HepG2 (cell line): ENCODE measurements at regions not wholly inside any gene's neighbourhood (a gene's known extent, or its start where the extent isn't known, plus 50 kb on each side); places are given as distances from the start of the nearest gene placed in this dataset.

ENCODE experiments used
- ARID5B ChIP-seq: IDR thresholded peaks from 2 replicates; pipeline ENCODE4 v1.4.0; 2020; ENCODE audit warnings: mild to moderate bottlenecking, missing genetic modification reagents
- ARNT ChIP-seq: fragments of 450-650 bp; IDR thresholded peaks from 2 replicates; pipeline ENCODE4 v1.6.1; 2017
- CEBPZ ChIP-seq: IDR thresholded peaks from 2 replicates; pipeline ENCODE4 v1.6.1; 2012; ENCODE audit warnings: low read length, improper control_type of control experiment
- FIP1L1 ChIP-seq: fragments of 200-400 bp; formaldehyde crosslinking; IDR thresholded peaks from 2 replicates; pipeline ENCODE4 v1.6.1; 2018; ENCODE audit warnings: low read depth, mild to moderate bottlenecking, low read length, moderate library complexity, borderline replicate concordance; ENCODE audit not compliant: insufficient read depth
- FOXA3 ChIP-seq: IDR thresholded peaks from 2 replicates; pipeline ENCODE4 v1.6.1; 2016; ENCODE audit warnings: missing genetic modification reagents, missing compliant biosample characterization
- MXD3 ChIP-seq: IDR thresholded peaks from 2 replicates; pipeline ENCODE4 v1.6.1; 2016; ENCODE audit warnings: mild to moderate bottlenecking, missing biosample characterization, missing genetic modification reagents
- PCBP2 ChIP-seq: fragments of 200-400 bp; formaldehyde crosslinking; optimal IDR thresholded peaks from 2 replicates; pipeline ENCODE3; 2018; ENCODE audit warnings: low read length, low read depth; ENCODE audit not compliant: poor library complexity, severe bottlenecking
- POLR2AphosphoS2 ChIP-seq: IDR thresholded peaks from 2 replicates; pipeline ENCODE4 v1.6.1; 2011; ENCODE audit warnings: low read depth, low read length, improper control_type of control experiment
- PRDM10 ChIP-seq: sonication (generic); formaldehyde crosslinking; IDR thresholded peaks from 2 replicates; pipeline ENCODE4 v1.4.0; 2020; ENCODE audit warnings: low read depth, missing genetic modification reagents
- SRF ChIP-seq: IDR thresholded peaks from 2 replicates; pipeline ENCODE4 v1.6.1; 2011; ENCODE audit warnings: mild to moderate bottlenecking, low read depth, low read length, moderate library complexity
- TFAP4 ChIP-seq: sonication (generic); IDR thresholded peaks from 2 replicates; pipeline ENCODE4 v1.6.1; 2016; ENCODE audit warnings: low read depth, borderline replicate concordance
- YEATS4 ChIP-seq: sonication (generic); formaldehyde crosslinking; IDR thresholded peaks from 2 replicates; pipeline ENCODE4 v1.4.0; 2020; ENCODE audit warnings: missing genetic modification reagents, borderline replicate concordance
- ZBTB1 ChIP-seq: sonication (generic); formaldehyde crosslinking; IDR thresholded peaks from 2 replicates; pipeline ENCODE4 v1.4.0; 2020; ENCODE audit warnings: missing genetic modification reagents, borderline replicate concordance
- ZNF354B ChIP-seq: sonication (generic); formaldehyde crosslinking; IDR thresholded peaks from 2 replicates; pipeline ENCODE4 v1.8.0; 2022; ENCODE audit warnings: mild to moderate bottlenecking, missing genetic modification reagents
- ZNF788 ChIP-seq: sonication (generic); formaldehyde crosslinking; IDR thresholded peaks from 2 replicates; pipeline ENCODE4 v1.5.0; 2020; ENCODE audit warnings: mild to moderate bottlenecking, missing genetic modification reagents, borderline replicate concordance

- no peak for TF ChIP-seq PCBP2
- peak; percentile 62; the same call in 1 of the 2 replicates for TF ChIP-seq YEATS4 (CRISPR knock-in tag)
- peak; percentile 92 for TF ChIP-seq ARID5B
- no peak for TF ChIP-seq SRF
- no peak for TF ChIP-seq CEBPZ
- TF ChIP-seq ZNF788 (CRISPR knock-in tag), result peak; percentile 59; the same call in 1 of the 2 replicates
- no peak for TF ChIP-seq ARNT
- no peak for TF ChIP-seq ZBTB1 (CRISPR knock-in tag)
- peak; percentile 92 for TF ChIP-seq FOXA3
- TF ChIP-seq POLR2AphosphoS2, result no peak
- TF ChIP-seq MXD3 (CRISPR knock-in tag), result no peak
- no peak for TF ChIP-seq PRDM10 (CRISPR knock-in tag)
- no peak for TF ChIP-seq TFAP4
- TF ChIP-seq FIP1L1, result no peak
- TF ChIP-seq ZNF354B (CRISPR knock-in tag), result no peak
These were observed 292.6 kb upstream of the MARCKS start (continued) for GRCh38 chr6:113564371-113565171.
